ENCODE measurements at regions not wholly inside any gene's neighbourhood (a gene's known extent, or its start where the extent isn't known, plus 50 kb on each side); places are given as distances from the start of the nearest gene placed in this dataset.
"Not testable (repeated sequence)": the region's sequence is repeated elsewhere in the genome, so short reads cannot be mapped to it uniquely, and the experiment has no call there.

DNA sequence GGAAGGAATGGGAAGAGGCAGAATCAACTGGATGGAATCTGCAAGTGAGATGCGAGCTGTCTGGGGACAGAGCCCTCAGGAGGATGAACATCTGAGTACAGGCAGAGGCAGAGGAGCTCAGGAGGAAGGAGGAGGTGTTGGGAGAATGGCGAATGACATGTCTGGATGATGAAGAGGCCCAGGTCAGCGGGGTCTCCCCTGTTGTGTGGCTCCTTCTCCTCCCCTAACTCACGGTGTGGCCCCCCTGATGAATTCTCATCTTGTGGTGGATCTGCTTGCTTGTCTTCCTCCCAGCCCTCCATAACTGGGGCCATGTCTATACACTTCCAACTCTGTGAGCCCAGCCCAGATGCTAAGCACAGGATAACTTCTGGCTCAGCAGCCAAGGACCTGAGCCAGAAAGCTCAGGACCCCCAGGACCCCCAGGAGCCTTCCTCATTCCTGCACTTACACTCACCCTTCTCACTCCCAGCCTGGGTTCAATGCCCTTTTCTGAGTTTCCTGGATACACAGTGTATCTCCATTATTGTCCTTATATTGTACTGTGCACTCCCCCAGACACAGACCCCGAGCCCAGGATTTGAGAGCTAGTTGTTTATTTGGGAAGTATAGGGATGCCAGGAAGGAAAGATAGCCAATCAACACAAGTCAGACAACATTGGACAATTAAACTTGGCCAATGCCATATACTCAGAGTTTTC is 678.6 kb upstream of the HS6ST1 start:
- no peak for DNase-seq

DNA sequence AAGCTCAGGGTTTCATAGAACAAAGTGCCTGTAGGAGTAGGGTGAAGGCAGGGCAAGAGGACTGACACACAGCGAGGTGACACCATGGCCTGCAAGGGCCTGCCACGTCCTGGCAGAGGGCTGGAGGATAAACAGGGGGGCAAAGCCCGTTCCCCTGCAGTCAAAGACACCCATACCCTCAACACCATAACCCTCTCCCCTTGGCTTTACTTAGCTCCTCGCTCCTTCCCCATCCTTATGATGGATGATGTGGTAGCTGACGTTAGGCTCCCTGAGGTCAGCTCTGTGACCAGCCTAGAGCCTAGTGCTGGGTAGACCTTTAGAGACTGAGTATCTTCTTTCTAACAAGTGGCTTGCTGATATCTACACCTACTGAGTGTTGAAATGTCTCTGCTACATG is 683.3 kb upstream of the HS6ST1 start:
- no peak for DNase-seq

- DNase-seq: no peak
Observed at GRCh38 chr2:129002751-129003150, 684.1 kb upstream of the HS6ST1 start.

DNA sequence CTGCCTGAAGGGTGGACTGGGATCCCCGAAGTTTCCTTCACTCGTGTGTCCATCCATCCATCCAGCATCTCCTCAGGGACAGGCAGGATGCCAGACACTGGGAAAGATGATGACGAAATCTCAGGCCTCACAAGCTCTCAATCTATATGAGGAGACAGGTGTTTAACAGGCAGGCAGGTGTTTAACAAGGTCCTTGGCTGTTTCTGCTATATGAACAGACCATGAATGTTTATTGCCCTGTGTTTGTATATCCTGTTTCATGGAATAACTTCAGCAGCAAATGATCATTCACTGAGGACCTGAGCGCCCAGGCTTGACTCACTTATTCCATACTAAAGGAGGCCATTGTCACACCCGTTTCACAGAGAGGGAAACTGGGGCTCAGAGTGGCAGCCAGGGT is 685.8 kb upstream of the HS6ST1 start:
- DNase-seq: no peak

DNA sequence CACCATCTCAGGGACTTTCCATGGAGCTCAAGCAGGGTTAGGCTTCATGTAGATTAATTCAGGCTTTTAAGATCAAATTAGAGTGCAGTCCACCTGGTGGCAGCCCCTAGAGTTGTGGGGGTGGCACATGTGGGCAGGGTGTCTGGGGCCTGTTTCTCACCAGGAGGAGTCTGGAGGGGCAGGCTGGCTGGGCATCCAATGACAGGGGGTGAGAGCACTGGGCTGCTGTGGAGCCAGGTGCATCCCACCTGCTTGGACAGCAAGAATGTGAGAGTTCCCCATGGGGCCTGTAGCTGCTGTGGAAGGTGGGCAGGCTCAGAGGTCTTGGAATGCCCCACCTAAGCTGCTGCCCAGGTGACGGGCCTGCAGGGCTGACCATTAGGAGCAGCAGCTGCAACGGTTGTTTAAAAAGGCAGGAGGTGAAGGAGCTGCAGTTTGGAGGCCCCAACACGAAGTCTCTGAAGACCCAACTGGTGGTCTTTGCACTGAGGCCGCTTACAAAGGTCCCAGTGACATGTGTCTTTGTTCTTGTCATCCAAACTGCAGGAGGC is 686.3 kb upstream of the HS6ST1 start:
- no peak for DNase-seq

DNA sequence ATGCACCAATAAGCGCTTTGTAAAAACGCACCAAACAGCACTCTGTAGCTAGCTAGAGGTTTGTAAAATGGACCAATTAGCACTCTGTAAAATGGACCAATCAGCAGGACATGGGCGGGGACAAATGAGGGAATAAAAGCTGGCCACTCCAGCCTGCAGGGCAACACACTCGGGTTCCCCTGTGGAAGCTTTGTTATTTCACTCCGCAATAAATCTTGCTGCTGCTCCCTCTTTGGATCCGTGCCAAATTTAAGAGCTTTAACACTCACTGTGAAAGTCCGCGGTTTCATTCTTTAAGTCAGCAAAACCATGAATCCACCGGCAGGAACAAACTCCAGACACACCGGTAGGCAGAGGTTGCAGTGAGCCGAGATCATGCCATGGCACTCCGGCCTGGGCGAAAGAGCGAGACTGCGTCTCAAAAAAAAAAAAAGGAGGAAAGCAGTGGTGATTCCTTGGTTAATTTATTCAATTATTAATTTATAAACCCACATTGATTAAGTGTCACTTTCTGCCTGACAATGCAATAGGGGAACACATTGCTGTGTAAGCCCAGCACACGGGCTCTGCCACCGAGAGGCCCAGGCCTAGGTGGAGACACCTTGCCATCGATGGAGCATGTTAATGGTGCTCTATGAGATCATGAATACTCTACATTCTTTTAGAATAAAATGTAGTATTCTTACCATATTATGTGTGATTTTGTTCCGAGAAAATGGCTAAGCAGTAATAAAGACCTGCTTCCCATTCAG is 687.6 kb upstream of the HS6ST1 start:
- no peak for DNase-seq

- DNase-seq: no peak
Observed at GRCh38 chr2:129006901-129007300, 688.2 kb upstream of the HS6ST1 start.

DNA sequence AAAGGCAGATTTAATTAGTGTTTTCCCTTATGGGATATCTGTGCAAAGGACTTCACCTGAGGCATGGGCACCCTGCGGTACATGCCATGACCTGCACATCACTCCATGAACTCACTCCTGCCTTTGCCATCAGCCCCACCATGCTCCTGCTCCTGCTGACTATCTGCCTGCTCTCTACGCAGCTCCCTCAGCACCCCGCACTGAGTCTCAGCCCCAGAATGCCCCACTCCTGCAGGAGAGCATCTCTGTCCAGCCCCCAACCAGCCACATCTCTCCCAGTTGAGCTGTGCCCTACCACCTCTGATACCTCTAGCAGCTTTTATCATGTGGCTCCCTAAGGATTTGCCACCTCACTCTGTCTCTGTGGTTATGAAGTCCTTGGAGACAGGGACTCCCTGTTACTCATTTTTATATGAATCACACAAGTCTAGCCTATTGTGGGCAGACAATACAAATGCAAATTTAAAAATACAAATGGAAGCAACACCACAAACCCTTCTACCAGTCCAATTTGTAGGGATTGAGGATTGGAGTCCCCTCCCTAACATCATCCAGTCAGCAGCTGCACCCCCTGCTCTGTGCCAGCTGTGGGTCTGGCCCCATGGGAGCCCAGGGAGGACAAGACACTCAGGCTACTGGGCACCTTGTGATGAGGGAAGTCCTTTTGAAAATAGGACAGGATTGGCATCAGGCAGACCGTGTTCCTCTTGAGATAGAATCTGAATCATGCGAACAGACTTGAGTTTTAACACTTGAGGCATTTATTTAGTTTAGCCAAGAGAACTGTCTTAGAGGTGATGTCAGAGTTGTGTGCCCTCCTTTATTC is 689.6 kb upstream of the HS6ST1 start:
- DNase-seq: no peak

GRCh38 chr2:129008881-129009554 is 690.4 kb upstream of the HS6ST1 start:
- DNase-seq: no peak

- DNase-seq: no peak
Observed at GRCh38 chr2:129009555-129010146, 691.0 kb upstream of the HS6ST1 start.

DNA sequence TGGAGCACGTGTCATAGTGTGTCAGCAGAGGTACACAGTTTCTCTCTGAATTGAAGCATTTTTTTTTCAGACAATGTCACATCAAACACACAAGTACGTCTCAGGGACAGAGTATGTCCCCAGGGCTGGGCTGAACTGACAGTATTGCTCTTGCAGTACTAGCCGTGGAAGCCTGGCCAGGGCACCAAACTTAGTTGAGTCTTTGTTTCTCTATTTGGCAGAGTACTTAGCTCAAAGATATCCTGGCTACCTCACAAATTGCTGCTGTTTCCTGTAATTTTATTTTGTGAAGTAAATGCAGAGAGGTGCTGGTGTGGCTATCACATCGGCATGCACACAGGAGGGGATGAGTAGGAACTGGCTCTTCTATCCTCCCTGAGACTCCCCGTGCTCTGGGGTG is 691.6 kb upstream of the HS6ST1 start:
- no peak for DNase-seq

DNA sequence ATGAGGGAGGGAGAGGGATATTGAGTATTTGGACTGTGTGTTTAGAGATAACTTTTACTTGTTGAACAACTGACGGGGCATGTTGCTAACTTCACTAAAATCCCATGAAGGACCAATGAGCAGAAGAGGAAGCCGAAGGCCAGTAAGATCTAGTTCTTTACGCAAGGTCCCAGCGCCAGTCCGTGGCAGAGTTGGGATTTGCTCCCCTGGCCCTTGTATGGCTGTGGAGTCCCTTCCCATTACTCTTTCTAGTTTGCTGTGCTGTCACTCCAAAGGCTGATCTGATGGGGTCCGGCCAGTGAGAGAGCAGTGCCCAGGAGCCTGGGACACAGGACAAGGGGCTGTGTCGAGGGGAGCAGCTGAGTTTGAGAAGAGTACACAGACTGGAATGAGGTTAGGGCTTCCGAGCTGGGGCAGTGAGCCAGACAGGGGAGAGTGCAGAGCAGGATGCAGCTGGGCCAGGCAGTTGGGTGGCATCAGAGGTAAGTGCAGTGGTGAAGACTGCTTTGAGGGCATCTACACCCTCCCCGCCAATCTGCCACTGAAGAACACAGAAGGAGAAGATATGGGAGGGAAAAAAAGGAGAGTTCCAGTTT is 692.9 kb upstream of the HS6ST1 start:
- no peak for DNase-seq

GRCh38 chr2:129014432-129014831 is 695.8 kb upstream of the HS6ST1 start:
- no peak for DNase-seq

- no peak for DNase-seq
Observed at GRCh38 chr2:129015397-129016285, 697.0 kb upstream of the HS6ST1 start.

DNA sequence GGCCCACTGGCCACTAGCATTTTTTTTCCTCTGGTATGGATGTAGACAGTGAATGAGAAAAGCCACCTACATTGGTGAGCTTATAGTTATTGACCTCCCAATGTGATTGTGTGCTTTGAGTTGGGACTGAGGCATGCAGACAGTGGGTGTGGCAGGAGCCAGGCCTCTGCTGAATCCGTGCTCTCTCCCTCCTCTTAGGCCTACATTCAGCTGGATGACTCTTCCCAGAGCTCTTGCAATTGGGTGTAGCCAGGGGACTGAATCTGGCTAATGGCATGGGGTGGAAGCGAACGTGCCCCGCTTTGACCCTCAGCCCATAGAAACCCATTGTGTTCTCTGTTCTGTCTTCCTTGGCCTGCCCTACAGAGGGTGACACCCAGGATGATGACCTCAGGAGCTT is 698.3 kb upstream of the HS6ST1 start:
- DNase-seq: no peak

DNA sequence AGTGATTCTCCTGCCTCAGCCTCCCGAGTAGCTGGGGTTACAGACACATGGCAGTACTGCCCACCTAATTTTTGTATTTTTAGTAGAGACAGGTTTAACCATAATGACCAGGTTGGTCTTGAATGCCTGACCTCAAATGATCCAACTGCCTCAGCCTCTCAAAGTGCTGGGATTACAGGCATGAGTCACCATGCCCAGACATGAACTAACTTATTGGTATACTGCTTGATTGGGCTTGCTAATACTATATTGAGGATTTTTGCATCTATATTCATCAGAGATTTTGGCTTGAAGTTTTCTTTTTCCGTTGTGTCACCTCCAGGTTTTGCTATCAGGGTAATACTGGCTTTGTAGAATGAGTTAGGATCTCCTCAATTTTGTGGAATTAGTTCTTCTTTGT is 706.1 kb upstream of the HS6ST1 start:
- no peak for DNase-seq

DNA sequence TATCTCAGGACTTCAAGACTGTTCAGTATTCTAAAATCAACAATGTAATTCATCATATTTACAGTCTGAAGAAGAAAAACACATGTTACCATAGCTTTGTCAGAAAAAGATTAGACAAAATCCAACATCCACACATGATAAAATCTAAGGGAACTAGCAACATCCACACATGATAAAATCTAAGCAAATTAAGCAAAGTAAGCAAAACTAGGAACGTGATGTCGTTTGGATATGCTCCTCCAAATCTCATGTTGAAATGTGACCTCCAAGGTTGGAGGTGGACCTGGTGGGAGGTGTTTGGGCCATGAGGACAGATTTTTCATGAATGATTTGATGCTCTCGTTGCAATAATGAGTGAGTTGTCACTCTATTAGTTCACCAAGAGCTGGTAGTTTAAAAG is 717.3 kb upstream of the HS6ST1 start:
- DNase-seq: no peak

DNA sequence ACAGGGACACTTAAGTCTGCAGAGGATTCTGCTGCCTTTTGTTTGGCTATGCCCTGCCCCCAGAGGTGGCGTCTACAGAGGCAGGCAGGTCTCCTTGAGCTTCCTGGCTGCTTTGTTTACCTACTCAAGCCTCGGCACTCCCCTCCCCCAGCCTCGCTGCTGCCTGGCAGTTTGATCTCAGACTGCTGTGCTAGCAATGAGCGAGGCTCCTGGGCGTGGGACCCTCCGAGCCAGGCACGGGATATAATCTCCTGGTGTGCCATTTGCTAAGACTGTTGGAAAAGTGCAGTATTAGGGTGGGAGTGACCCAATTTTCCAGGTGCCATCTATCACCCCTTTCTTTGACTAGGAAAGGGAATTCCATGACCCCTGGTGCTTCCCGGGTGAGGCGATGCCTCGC is 725.0 kb upstream of the HS6ST1 start:
- not testable (repeated sequence) for DNase-seq

- DNase-seq: not testable (repeated sequence)
Observed at GRCh38 chr2:129046475-129046874, 727.8 kb upstream of the HS6ST1 start.

- DNase-seq: no peak
Observed at GRCh38 chr2:129050101-129050500, 731.4 kb upstream of the HS6ST1 start.

- no peak for DNase-seq
Observed at GRCh38 chr2:129055242-129055641, 736.6 kb upstream of the HS6ST1 start.
